Colonic mucosa (tissue), 4 donors: ENCODE measurements at regions not wholly inside any gene's neighbourhood (a gene's known extent, or its start where the extent isn't known, plus 50 kb on each side); places are given as distances from the start of the nearest gene placed in this dataset.

ENCODE experiments used
- DNase-seq: peaks from one replicate; pipeline ENCODE4 v3.0.0-alpha.2; 2020
- H3K27ac ChIP-seq: fragments of 200-600 bp; one replicate; pipeline ENCODE4 v1.8.0; 2021
- H3K27me3 ChIP-seq: fragments of 200-600 bp; one replicate; pipeline ENCODE4 v1.8.0; 2021
- H3K36me3 ChIP-seq: fragments of 200-600 bp; one replicate; pipeline ENCODE4 v1.8.0; 2021
- H3K4me1 ChIP-seq: fragments of 200-600 bp; one replicate; pipeline ENCODE4 v1.8.0; 2021; ENCODE audit warnings: mild to moderate bottlenecking
- H3K4me3 ChIP-seq: fragments of 200-600 bp; one replicate; pipeline ENCODE4 v1.8.0; 2021
- H3K9ac ChIP-seq, 2 donors: one replicate each; pipeline ENCODE4 v1.7.0; 2013; ENCODE audit warnings: control low read depth in 2 of 2, low read depth in 2 of 2, low read length in 2 of 2
- H3K9me3 ChIP-seq: fragments of 200-600 bp; one replicate; pipeline ENCODE4 v1.8.0; 2021
- intact Hi-C: fragments of 100-400 bp; cut with DNase I; formaldehyde crosslinking; loops from one replicate; pipeline ENCODE4 v1.14.1; 2022
- TF ChIP-seq, protein P1 (sequence below): fragments of 200-600 bp; IDR thresholded peaks from one replicate; pipeline ENCODE4 v1.8.0; 2022; ENCODE audit warnings: antibody characterized with exemption, mild to moderate bottlenecking
- donor health status: healthy.
- donor health status: DM: no; HTN: no; CAD: no.
- donor health status: DM: no; HTN: no; CAD: no.

DNA sequence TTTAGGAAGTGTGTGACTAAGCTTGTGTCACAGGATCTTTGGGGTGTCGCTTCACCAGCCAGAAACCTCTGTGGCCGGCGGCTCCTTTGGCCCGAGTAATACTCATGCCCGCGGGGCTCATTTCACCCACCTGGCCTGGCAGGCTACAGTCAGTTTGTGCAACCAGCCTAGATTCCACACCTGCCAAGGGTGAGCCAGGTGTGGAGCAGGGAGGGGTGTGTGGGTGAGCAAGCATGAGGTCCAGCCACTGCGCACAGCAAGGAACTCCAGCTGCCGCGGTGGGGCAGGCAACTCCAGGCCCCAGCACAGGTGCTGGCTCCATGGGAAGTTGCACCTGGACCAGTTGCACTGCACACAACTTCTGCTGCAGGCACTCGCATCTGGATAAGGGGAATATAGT, 462.3 kb upstream of the LRFN5 start:
- TF ChIP-seq, protein P1, sequence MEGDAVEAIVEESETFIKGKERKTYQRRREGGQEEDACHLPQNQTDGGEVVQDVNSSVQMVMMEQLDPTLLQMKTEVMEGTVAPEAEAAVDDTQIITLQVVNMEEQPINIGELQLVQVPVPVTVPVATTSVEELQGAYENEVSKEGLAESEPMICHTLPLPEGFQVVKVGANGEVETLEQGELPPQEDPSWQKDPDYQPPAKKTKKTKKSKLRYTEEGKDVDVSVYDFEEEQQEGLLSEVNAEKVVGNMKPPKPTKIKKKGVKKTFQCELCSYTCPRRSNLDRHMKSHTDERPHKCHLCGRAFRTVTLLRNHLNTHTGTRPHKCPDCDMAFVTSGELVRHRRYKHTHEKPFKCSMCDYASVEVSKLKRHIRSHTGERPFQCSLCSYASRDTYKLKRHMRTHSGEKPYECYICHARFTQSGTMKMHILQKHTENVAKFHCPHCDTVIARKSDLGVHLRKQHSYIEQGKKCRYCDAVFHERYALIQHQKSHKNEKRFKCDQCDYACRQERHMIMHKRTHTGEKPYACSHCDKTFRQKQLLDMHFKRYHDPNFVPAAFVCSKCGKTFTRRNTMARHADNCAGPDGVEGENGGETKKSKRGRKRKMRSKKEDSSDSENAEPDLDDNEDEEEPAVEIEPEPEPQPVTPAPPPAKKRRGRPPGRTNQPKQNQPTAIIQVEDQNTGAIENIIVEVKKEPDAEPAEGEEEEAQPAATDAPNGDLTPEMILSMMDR = no peak
- H3K9ac ChIP-seq = no peak overlapping the region
- H3K27me3 ChIP-seq = no peaks in the 10 kb centered on the region
- intact Hi-C loops = no loop called here
- H3K4me1 ChIP-seq = no peaks in the 10 kb centered on the region
- no peaks in the 10 kb centered on the region for H3K9me3 ChIP-seq
- DNase-seq = no peak
- no peak overlapping the region for H3K4me3 ChIP-seq
- H3K27ac ChIP-seq = no peak overlapping the region
- no peaks in the 10 kb centered on the region for H3K36me3 ChIP-seq

- no peak overlapping the region for H3K4me3 ChIP-seq
- H3K4me1 ChIP-seq = no peaks in the 10 kb centered on the region
- H3K36me3 ChIP-seq = no peaks in the 10 kb centered on the region
- intact Hi-C loops = no loop called here
- no peaks in the 10 kb centered on the region for H3K9me3 ChIP-seq
- TF ChIP-seq, protein P1 = no peak
- no peak overlapping the region for H3K9ac ChIP-seq
- no peak overlapping the region for H3K27ac ChIP-seq
- H3K27me3 ChIP-seq = no peaks in the 10 kb centered on the region
- DNase-seq = no peak
These were observed 468.9 kb upstream of the LRFN5 start for GRCh38 chr14:41137741-41138140.

GRCh38 chr14:41130274-41130673, 476.4 kb upstream of the LRFN5 start:
- H3K36me3 ChIP-seq = no peaks in the 10 kb centered on the region
- no peaks in the 10 kb centered on the region for H3K4me1 ChIP-seq
- intact Hi-C loops = no loop called here
- no peaks in the 10 kb centered on the region for H3K27me3 ChIP-seq
- no peak overlapping the region for H3K4me3 ChIP-seq
- no peak overlapping the region for H3K27ac ChIP-seq
- no peak overlapping the region for H3K9ac ChIP-seq
- H3K9me3 ChIP-seq = no peaks in the 10 kb centered on the region
- TF ChIP-seq, protein P1 = no peak
- no peak for DNase-seq

GRCh38 chr14:41120402-41120801, 486.3 kb upstream of the LRFN5 start:
- TF ChIP-seq, protein P1 = no peak
- no peak for DNase-seq
- Histone ChIP-seq H3K27ac (no peak overlapping the region), H3K9ac (no peak overlapping the region), H3K9me3 (no peaks in the 10 kb centered on the region), H3K4me1 (no peaks in the 10 kb centered on the region), H3K4me3 (no peak overlapping the region), H3K36me3 (no peaks in the 10 kb centered on the region), H3K27me3 (no peaks in the 10 kb centered on the region)
- intact Hi-C loops = no loop called here

DNA sequence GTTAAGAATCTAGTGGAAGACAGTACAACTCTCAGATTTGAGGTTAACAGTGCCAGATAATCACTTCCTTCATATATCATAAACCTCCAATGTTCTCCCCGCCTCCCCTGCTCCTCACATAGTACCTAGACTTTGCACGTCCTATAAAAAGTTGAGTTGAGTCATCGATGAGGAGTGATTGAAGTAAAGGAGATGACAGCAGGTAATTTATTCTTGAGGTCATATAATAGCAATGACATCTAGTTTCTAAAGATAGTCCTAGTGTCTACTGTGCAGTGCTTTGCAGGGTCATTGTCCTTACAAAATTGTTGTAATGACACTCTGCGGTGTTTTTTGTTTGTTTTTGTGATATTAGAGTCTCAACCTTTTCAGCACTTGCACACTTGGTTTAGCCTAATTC, 510.5 kb upstream of the LRFN5 start:
- Histone ChIP-seq H3K4me1 (no peaks in the 10 kb centered on the region), H3K36me3 (no peaks in the 10 kb centered on the region), H3K27ac (no peak overlapping the region), H3K4me3 (no peak overlapping the region), H3K9me3 (no peaks in the 10 kb centered on the region), H3K9ac (no peak overlapping the region), H3K27me3 (no peaks in the 10 kb centered on the region)
- intact Hi-C loops = no loop called here
- TF ChIP-seq, protein P1 = no peak
- no peak for DNase-seq

DNA sequence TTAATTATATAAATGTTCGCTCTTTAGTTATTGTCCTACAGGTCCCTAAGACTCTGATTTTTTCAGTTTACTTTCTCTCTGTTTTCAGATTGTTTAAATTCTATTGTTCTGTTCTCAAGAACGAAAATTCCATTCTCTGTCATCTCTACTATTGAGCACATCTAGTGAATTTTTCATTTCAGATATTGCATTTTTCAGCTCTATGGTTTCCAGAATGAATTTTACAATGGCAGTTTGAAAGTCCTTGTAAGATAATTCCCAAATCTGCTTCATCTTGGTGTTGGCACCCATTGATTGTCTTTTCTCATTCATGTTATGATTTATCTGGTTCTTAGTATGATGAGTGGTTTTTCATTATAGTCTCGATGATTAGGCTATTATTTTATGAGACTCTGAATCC, 519.6 kb upstream of the LRFN5 start:
- intact Hi-C loops = no loop called here
- H3K27me3 ChIP-seq = no peaks in the 10 kb centered on the region
- no peaks in the 10 kb centered on the region for H3K9me3 ChIP-seq
- no peak overlapping the region for H3K27ac ChIP-seq
- TF ChIP-seq, protein P1 = no peak
- H3K4me1 ChIP-seq = no peaks in the 10 kb centered on the region
- DNase-seq = no peak
- no peaks in the 10 kb centered on the region for H3K36me3 ChIP-seq
- no peak overlapping the region for H3K4me3 ChIP-seq
- H3K9ac ChIP-seq = no peak overlapping the region
